ENCODE measurements at regions not wholly inside any gene's neighbourhood (a gene's known extent, or its start where the extent isn't known, plus 50 kb on each side); places are given as distances from the start of the nearest gene placed in this dataset.
"Not testable (repeated sequence)": the region's sequence is repeated elsewhere in the genome, so short reads cannot be mapped to it uniquely, and the experiment has no call there.

DNA sequence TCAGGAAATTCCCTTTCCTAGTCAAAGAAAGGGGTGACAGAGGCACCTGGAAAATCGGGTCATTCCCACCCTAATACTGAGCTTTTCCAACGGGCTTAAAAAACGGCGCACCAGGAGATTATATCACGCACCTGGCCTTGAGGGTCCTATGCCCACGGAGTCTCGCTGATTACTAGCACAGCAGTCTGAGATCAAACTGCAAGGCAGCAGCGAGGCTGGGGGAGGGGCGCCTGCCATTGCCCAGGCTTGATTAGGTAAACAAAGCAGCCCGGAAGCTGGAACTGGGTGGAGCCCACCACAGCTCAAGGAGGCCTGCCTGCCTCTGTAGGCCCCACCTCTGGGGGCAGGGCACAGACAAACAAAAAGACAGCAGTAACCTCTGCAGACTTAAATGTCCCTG, 107.5 kb upstream of the VWC2 start:
- DNase-seq (ENCODE audit: low read depth in 2 of 2), result not testable (repeated sequence)

DNA sequence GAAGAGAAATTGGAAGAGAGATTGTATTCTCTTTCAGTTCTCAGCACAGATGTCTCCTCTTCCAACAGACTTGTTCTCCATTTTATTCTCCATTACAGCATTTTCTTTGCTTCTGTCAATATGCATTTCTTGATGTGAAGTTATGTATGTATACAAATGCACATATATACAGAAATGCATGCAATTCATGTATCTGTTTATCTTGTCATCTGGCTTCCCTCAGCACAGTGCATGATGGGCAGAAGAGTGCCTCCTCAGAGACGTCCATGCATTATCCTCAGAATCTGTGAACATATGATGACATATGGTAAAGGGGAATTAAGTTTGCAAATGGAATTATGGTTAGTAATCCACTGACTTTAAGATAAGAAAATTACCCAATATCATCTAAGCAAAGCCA, 106.7 kb upstream of the VWC2 start:
- no peak for DNase-seq (ENCODE audit: low read depth in 2 of 2)

DNA sequence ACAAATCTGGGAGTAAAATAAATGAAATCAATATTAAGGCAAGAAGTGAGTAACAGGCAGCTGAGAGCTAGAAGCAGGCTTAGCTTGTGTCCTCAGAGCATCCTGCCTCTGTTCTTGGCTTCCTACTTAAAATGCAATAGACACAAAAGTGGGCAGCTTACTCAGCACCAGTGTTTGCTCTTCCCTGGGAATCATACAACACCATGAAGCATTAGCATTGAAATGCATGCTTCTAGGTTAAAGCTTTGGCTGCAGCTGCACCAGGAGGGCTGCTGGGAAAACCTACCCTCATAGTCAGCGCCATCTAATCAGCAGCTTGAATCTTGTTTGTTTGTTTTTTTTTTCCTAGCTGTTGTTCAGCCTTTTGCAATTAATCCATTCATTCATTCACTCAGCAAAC, 104.2 kb upstream of the VWC2 start:
- no peak for DNase-seq (ENCODE audit: low read depth in 2 of 2)

DNA sequence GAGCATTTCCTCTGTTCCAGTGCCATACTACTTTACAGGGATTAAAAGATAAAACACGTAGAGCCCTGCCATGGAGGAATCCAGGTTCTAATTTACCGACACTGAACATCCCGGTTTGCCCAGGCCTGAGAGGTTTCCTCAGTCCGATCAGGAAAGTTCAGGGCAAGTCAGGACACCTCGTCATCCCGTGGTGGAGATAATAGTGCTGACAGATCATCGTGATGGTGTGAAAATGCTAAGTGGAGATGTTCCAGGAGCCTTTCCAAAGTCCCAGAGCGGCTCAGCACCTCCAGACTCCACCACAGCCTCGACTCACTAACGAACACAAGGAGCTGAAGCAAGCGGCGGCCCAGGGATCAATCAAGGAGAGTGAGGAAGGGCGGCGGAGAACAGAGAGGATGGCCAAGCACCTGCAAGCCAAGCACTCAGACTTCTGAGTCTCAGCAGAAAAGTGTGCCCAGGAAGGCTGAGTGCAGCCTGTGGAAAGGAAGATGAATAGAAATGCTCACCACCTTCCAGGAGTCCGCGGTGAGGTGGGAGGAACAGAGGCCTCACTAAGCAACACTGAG, 103.7 kb upstream of the VWC2 start:
- DNase-seq (ENCODE audit: low read depth in 2 of 2), result no peak

DNA sequence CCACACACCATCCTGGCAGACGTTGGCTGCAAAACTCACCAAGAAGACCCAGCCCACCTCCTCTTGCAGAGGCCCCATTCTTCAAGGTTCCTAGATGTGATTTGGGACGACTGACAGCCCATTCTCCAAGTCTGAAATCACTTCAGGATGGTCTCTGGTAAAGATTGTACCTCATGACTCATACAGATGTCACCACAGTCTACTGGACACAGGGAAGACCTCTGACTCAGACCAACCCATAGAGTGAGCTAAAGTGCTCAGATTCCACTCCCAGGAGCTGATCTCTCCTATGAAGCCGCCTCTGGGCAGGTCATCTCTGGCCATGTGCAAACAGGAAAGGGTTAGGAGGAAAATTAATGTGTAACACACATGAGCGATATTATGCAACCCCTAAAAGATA, 102.4 kb upstream of the VWC2 start:
- no peak for DNase-seq (ENCODE audit: low read depth in 2 of 2)

DNA sequence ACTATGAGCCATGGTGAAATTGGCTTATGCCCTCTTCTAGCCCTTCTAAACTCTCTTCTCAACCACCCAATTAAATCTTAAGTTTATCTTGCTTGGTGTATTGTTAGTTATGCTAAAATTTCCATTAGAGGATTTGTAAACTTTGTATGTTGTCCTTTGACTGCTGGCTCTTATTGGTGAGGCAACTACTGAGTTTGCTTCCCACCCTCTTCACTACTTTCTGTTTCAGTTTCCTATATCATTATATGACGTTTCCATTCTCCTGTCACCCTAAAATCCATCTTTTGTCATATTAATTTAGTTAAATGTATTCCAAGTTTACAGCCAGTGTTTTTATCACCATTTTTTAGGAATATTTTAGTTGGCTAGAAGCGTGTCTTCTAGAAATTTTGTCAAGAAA, 80.9 kb upstream of the VWC2 start:
- DNase-seq (ENCODE audit: low read depth in 2 of 2), result no peak

DNA sequence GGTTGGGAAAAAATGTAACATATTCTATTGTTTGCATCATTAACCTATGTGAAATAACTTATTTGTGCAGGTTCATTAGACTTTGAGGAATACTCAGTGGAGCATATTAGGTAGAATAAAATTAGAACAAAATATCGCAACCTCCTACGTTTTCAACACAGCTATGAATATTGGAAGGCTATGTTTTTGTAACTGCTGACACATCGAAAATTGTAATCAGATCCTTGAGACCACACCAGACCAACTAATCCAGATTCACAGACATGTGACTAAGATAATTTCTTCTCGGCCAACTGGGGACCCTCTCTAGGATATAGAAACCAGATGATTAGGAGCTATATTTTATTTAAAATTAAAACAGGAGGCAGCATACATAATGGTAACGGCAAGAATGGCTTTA, 77.5 kb upstream of the VWC2 start:
- DNase-seq (ENCODE audit: low read depth in 2 of 2), result no peak

DNA sequence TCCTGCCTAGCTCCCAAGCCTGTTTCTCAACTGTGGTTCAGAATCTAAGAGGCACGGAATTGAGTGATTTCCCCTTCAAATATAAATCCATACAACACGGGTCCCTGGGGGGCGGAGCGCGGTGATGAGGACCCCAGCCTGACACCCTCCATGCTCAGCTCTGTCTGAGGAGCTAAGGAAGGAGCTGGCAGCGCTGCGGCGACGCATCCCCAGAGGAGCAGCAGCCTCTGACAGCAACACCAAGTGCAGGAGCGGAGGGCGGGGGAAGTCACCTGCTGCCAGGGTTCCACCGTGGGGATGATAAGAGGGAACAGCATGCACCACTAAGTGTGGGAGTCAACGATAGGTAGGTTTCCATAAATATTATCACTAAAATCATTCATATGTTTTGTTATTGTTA, 72.6 kb upstream of the VWC2 start:
- no peak for DNase-seq (ENCODE audit: low read depth in 2 of 2)

DNA sequence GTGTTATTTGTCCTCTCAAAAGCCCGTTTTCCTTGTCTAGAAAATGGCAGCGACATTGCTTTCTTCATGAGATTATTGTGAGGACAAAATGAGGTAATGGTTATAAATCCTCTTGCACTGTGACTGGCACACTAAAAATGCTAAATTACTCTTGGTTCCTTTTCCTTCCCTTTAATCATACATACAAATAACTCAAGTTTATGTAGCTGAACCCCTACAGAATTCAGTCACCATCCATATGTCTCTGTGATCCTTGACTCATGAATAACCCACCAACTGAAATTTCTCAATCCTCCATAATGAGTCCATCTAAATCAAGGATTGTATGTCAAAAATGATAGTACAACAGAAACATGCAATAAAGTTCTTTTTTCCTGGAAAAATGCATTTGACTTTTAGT, 71.3 kb upstream of the VWC2 start:
- DNase-seq (ENCODE audit: low read depth in 2 of 2), result no peak

DNA sequence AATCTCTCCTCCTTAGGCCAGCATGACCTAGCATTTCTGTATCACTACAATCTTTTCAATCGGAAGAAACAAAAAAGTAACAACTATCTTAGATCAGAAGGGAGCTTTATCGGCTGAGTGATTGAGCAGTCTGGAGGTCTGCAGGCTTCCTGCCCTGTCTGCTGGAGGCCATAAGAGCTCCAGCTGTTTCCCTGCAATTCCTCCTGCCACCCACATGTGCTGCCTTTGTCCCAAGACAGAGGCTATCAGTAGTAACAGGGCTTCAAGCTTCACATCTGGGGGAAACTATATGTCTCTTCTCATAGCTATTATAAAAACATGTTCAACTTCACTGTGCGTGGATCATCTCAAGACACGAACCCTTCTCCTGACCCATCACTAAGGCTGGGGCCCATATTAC, 70.1 kb upstream of the VWC2 start:
- no peak for DNase-seq (ENCODE audit: low read depth in 2 of 2)

DNA sequence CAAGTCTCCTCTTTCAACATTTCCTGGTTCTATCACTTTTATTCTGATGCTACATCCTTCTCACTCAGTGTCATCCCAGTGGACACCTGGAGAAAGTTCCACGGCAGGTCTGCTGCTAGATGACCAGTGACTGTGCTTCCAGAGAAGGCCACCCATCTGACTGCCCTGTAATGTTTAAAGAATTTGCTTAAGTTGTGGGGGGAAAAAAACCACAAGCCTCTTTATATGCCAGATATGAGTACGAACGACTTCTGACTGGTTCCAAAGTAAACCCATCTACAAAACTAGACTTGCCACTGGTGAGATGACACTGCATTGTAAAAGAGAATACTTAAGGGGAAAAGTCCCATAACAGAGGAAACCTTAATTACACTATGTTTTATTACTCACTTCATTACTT, 69.6 kb upstream of the VWC2 start:
- no peak for DNase-seq (ENCODE audit: low read depth in 2 of 2)

DNA sequence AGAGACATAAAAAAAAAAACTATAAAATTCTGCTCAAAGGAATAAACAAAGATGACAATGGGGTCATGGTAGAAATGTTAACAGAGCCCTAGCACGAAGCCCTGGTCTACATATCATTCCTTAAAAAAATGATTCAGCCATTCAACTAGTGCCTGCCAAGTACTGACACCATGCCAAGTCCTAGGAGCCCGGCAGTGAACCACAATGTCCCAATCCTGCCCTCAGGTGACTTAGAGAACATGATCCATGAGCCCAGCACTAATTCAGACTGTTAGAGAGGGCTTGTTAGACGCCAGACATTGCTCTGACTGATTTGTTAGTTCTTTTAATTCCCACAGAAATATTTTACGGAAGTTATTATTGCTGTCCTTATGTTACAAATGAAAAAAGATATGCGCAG, 67.3 kb upstream of the VWC2 start:
- DNase-seq (ENCODE audit: low read depth in 2 of 2), result no peak

DNA sequence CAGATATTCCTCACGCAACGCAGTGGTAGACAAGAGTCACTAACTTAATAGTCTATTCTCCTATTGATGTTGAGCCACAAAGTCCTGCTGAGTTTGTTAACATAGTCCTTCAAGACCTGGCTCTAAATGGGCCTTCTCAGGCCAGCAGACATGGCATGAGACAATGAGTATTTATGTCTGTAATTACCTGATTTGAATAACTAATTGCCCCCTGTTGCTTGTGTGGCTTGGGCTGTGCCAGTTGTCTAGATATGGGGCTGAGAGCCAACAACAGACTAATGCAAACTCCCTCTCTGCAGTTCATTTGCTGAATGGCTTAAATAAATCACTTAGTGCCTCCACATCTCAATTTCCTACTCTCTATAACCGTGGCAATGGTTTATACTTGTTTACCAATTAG, 65.5 kb upstream of the VWC2 start:
- no peak for DNase-seq (ENCODE audit: low read depth in 2 of 2)

DNA sequence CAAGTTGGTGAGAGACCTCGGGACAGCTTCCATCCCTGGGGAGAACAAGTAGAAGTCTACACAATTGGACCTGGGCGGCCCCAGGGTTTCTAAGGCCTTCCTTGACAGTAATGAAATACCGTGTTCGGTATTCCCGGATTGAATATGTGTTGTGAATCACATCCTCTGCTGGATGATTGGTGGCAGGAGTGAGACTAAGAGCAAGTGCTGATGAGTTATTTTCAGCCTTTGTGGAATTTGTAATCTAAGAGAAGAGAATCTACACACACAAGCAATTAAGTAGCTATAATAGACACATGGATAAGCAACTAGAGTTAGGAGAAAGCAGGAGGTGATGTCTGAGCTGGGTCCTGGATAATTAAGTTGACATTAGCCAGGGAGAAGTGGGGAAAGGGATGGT, 64.8 kb upstream of the VWC2 start:
- DNase-seq (ENCODE audit: low read depth in 2 of 2), result no peak

DNA sequence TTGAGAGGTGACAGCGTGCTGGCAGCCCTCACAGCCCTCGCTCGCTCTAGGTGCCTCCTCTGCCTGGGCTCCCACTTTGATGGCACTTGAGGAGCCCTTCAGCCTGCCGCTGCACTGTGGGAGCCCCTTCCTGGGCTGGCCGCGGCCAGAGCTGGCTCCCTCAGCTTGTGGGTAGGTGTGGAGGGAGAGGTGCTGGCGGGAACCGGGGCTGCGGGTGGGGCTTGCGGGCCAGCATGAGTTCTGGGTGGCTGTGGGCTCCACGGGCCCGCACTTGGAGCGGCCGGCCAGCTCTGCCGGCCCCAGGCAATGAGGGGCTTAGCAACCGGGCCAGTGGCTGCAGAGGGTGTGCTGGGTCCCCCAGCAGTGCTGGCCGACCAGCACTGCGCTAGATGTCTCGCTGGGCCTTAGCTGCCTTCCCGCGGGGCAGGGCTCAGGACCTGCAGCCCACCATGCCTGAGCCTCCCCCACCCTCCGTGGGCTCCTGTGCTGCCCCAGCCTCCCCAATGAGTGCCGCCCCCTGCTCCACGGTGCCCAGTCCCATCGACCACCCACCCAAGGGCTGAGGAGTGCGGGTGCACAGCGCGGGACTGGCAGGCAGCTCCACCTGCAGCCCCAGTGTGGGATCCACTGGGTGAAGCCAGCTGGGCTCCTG, 62.2 kb upstream of the VWC2 start:
- DNase-seq (ENCODE audit: low read depth in 2 of 2), result not testable (repeated sequence)

DNA sequence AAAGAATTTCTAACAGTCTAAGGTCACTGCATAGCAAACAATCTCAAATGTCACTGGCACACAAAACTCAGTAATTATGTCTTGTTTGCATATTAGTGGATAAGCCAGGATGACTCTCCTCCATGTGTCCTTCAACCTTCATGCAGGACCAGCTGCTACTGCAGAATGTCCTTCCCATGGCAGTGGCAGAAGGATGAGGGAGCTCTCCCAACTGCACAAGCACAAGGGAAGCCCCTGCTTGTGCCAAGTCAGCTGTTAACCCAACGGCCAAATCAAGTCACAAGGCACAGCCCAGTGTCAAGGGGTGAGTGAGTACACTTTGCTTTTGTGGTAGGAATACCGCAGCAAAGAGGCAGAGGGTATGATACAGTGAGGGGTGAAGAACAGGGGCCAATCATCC, 59.3 kb upstream of the VWC2 start:
- DNase-seq (ENCODE audit: low read depth in 2 of 2), result no peak

DNA sequence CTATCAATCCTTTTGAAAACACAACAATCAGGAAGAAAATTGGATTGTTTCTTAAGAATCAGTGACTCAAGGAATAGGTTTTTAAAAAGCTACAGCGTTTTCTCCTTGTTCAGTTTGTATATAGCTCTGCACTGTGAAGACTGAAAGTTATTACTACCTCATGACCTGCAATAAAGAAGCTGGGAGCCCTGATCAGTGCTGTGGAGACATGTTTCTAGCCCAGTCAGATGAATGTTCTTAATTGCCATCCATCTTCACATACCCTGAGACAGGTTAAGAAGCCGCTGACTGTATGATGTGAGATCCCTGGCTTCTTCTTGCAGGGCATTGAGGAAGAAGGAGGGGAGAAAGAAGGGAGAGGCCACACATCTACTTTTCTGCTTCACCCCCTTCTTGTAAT, 58.0 kb upstream of the VWC2 start:
- no peak for DNase-seq (ENCODE audit: low read depth in 2 of 2)

DNA sequence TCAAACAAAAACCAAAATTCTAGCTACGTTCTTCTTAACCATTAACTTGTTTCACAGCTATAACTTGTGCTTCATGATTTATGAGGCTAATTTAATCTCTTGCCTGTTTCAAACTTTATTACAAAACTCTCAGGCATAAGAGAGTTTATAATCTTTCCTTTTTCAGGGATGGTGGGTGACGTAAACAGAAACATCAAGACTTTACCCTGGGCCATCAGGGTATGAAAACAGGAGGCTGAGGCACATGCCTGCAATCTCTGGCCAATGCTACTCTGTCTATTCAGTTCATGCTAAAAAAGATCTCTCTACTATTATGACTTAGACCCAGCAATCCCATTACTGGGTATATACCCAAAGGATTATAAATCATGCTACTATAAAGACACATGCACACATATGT, 55.9 kb upstream of the VWC2 start:
- no peak for DNase-seq (ENCODE audit: low read depth in 2 of 2)

DNA sequence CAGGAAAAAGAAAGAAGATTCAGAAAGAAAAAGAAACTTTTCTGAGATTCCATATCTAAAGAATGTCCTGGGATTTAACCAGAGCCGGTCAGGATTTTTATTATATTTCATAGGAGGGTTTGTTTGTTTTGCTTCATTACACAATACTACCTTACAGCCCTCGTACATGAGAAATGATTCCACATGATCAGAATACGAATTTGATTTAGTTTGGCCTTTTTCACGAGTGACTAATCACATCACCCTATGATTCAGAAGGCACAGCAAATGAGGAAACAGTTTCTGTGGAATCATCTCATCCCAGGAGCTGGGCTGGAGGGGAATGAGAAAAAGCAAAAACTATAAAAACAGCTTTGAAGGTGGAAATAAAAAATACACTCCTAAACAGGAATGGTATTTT, 54.7 kb upstream of the VWC2 start:
- no peak for DNase-seq (ENCODE audit: low read depth in 2 of 2)

DNA sequence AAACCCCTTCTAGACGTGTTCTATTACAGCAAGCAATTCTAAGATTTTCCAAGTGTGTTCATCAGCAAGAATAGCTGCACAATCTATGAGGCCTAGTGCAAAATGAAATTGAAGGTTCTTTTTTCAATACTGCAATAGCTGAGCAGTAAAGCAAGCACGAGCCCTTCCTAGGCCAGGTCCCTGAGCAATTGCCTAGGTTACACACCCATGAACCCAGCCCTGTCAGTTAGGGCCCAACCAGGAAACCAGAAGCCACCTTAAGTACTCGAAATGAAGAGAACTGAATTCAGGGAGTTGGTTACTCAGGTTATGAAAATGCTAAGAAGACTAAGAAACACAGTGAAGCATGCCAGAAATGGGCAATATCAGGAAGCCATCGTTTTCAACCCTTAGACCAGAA, 52.0 kb upstream of the VWC2 start:
- no peak for DNase-seq (ENCODE audit: low read depth in 2 of 2)

Measured in fibroblast of skin of left biceps (primary cell).